GM19467 (cell line): ENCODE measurements at regions not wholly inside any gene's neighbourhood (a gene's known extent, or its start where the extent isn't known, plus 50 kb on each side); places are given as distances from the start of the nearest gene placed in this dataset.

Experiments
- ATAC-seq: cut with Tn5 transposase; IDR thresholded peaks from one replicate; pipeline ENCODE4 v1.9.1; 2021; ENCODE audit warnings: mild to moderate bottlenecking, moderate library complexity; ENCODE audit not compliant: unreplicated experiment

- ATAC-seq, result no peak
Measured at GRCh38 chr7:16172366-16172765, 249.0 kb downstream of the CRPPA start.

- no peak for ATAC-seq
Measured at GRCh38 chr7:16171928-16172327, 249.4 kb downstream of the CRPPA start.

GRCh38 chr7:16170671-16171070, 250.7 kb downstream of the CRPPA start:
- no peak for ATAC-seq

- no peak for ATAC-seq
Measured at GRCh38 chr7:16169537-16169936, 251.8 kb downstream of the CRPPA start.

GRCh38 chr7:16167526-16167925, 253.8 kb downstream of the CRPPA start:
- ATAC-seq, result no peak

GRCh38 chr7:16144361-16144760, 277.0 kb downstream of the CRPPA start:
- no peak for ATAC-seq

GRCh38 chr7:16137944-16138343, 283.4 kb downstream of the CRPPA start:
- no peak for ATAC-seq

- ATAC-seq, result no peak
Measured at GRCh38 chr7:16136896-16137295, 284.4 kb downstream of the CRPPA start.

- ATAC-seq, result no peak
Measured at GRCh38 chr7:16135658-16136057, 285.7 kb downstream of the CRPPA start.

- no peak for ATAC-seq
Measured at GRCh38 chr7:16130111-16131110, 290.9 kb downstream of the CRPPA start.

- no peak for ATAC-seq
Measured at GRCh38 chr7:16129431-16130110, 291.8 kb downstream of the CRPPA start.

- no peak for ATAC-seq
Measured at GRCh38 chr7:16123117-16123770, 298.1 kb downstream of the CRPPA start.

- no peak for ATAC-seq
Measured at GRCh38 chr7:16121876-16122390, 299.4 kb downstream of the CRPPA start.

- ATAC-seq, result no peak
Measured at GRCh38 chr7:16115374-16115773, 306.0 kb downstream of the CRPPA start.

- no peak for ATAC-seq
Measured at GRCh38 chr7:16114633-16115032, 306.7 kb downstream of the CRPPA start.

- no peak for ATAC-seq
Measured at GRCh38 chr7:16114071-16114470, 307.3 kb downstream of the CRPPA start.

GRCh38 chr7:16113058-16113457, 308.3 kb downstream of the CRPPA start:
- ATAC-seq, result no peak

- no peak for ATAC-seq
Measured at GRCh38 chr7:16106869-16107268, 314.5 kb downstream of the CRPPA start.

- ATAC-seq, result no peak
Measured at GRCh38 chr7:16106300-16106699, 315.0 kb downstream of the CRPPA start.

- no peak for ATAC-seq
Measured at GRCh38 chr7:16099302-16099849, 322.0 kb downstream of the CRPPA start.

- ATAC-seq, result no peak
Measured at GRCh38 chr7:16098585-16099179, 322.7 kb downstream of the CRPPA start.
